ENCODE measurements at regions not wholly inside any gene's neighbourhood (a gene's known extent, or its start where the extent isn't known, plus 50 kb on each side); places are given as distances from the start of the nearest gene placed in this dataset.

GRCh38 chr9:117546894-117547678, 132.2 kb upstream of the ASTN2 start:
- TF ChIP-seq CTCF (conservative IDR thresholded peaks at IDR 0.05; ENCODE audit: low read length) (no peak), EZH2phosphoT487 (IDR thresholded peaks at IDR 0.05; ENCODE audit: borderline replicate concordance, low read depth, low read length) (no peak)
